ENCODE measurements at regions not wholly inside any gene's neighbourhood (a gene's known extent, or its start where the extent isn't known, plus 50 kb on each side); places are given as distances from the start of the nearest gene placed in this dataset.
"Not testable (repeated sequence)": the region's sequence is repeated elsewhere in the genome, so short reads cannot be mapped to it uniquely, and the experiment has no call there.

GRCh38 chr1:149665033-149665432 lies 81.4 kb downstream of the PPIAL4C start:
- not testable (repeated sequence) for H3K9me3 ChIP-seq (ENCODE audit: control insufficient read depth, insufficient read depth, low read depth, low read length); H3K4me1 ChIP-seq (ENCODE audit: control insufficient read depth, insufficient read depth, low read length); H3K27me3 ChIP-seq (ENCODE audit: control insufficient read depth, insufficient read depth, low read length); H3K9ac ChIP-seq (ENCODE audit: low read length); H3K27ac ChIP-seq (ENCODE audit: low read depth, low read length); H3K36me3 ChIP-seq (ENCODE audit: control insufficient read depth, insufficient read depth, low read length); H3K4me3 ChIP-seq (ENCODE audit: low read depth, low read length)

GRCh38 chr1:149665528-149665927 lies 81.9 kb downstream of the PPIAL4C start:
- not testable (repeated sequence) for H3K27ac ChIP-seq (ENCODE audit: low read depth, low read length); H3K27me3 ChIP-seq (ENCODE audit: control insufficient read depth, insufficient read depth, low read length); H3K9me3 ChIP-seq (ENCODE audit: control insufficient read depth, insufficient read depth, low read depth, low read length); H3K9ac ChIP-seq (ENCODE audit: low read length); H3K4me1 ChIP-seq (ENCODE audit: control insufficient read depth, insufficient read depth, low read length); H3K4me3 ChIP-seq (ENCODE audit: low read depth, low read length); H3K36me3 ChIP-seq (ENCODE audit: control insufficient read depth, insufficient read depth, low read length)

GRCh38 chr1:149673231-149673909 lies 89.7 kb downstream of the PPIAL4C start:
- not testable (repeated sequence) for H3K4me3 ChIP-seq (ENCODE audit: low read depth, low read length); H3K4me1 ChIP-seq (ENCODE audit: control insufficient read depth, insufficient read depth, low read length); H3K36me3 ChIP-seq (ENCODE audit: control insufficient read depth, insufficient read depth, low read length); H3K27ac ChIP-seq (ENCODE audit: low read depth, low read length); H3K9me3 ChIP-seq (ENCODE audit: control insufficient read depth, insufficient read depth, low read depth, low read length); H3K27me3 ChIP-seq (ENCODE audit: control insufficient read depth, insufficient read depth, low read length); H3K9ac ChIP-seq (ENCODE audit: low read length)

- not testable (repeated sequence) for H3K36me3 ChIP-seq (ENCODE audit: control insufficient read depth, insufficient read depth, low read length); H3K4me3 ChIP-seq (ENCODE audit: low read depth, low read length); H3K9ac ChIP-seq (ENCODE audit: low read length); H3K9me3 ChIP-seq (ENCODE audit: control insufficient read depth, insufficient read depth, low read depth, low read length); H3K27me3 ChIP-seq (ENCODE audit: control insufficient read depth, insufficient read depth, low read length); H3K4me1 ChIP-seq (ENCODE audit: control insufficient read depth, insufficient read depth, low read length); H3K27ac ChIP-seq (ENCODE audit: low read depth, low read length)
These were observed 91.3 kb downstream of the PPIAL4C start for GRCh38 chr1:149674921-149675320.

GRCh38 chr1:149677359-149677758 lies 93.7 kb downstream of the PPIAL4C start:
- H3K36me3 ChIP-seq (ENCODE audit: control insufficient read depth, insufficient read depth, low read length); H3K4me3 ChIP-seq (ENCODE audit: low read depth, low read length); H3K4me1 ChIP-seq (ENCODE audit: control insufficient read depth, insufficient read depth, low read length); H3K9me3 ChIP-seq (ENCODE audit: control insufficient read depth, insufficient read depth, low read depth, low read length); H3K9ac ChIP-seq (ENCODE audit: low read length); H3K27me3 ChIP-seq (ENCODE audit: control insufficient read depth, insufficient read depth, low read length); H3K27ac ChIP-seq (ENCODE audit: low read depth, low read length): not testable (repeated sequence)

GRCh38 chr1:149686593-149687238 lies 95.8 kb upstream of the FCGR1A start:
- H3K27ac ChIP-seq (ENCODE audit: low read depth, low read length); H3K9ac ChIP-seq (ENCODE audit: low read length); H3K9me3 ChIP-seq (ENCODE audit: control insufficient read depth, insufficient read depth, low read depth, low read length); H3K4me3 ChIP-seq (ENCODE audit: low read depth, low read length); H3K36me3 ChIP-seq (ENCODE audit: control insufficient read depth, insufficient read depth, low read length); H3K4me1 ChIP-seq (ENCODE audit: control insufficient read depth, insufficient read depth, low read length); H3K27me3 ChIP-seq (ENCODE audit: control insufficient read depth, insufficient read depth, low read length): not testable (repeated sequence)

- H3K4me1 ChIP-seq (ENCODE audit: control insufficient read depth, insufficient read depth, low read length); H3K27ac ChIP-seq (ENCODE audit: low read depth, low read length); H3K36me3 ChIP-seq (ENCODE audit: control insufficient read depth, insufficient read depth, low read length); H3K27me3 ChIP-seq (ENCODE audit: control insufficient read depth, insufficient read depth, low read length); H3K9me3 ChIP-seq (ENCODE audit: control insufficient read depth, insufficient read depth, low read depth, low read length); H3K9ac ChIP-seq (ENCODE audit: low read length); H3K4me3 ChIP-seq (ENCODE audit: low read depth, low read length): not testable (repeated sequence)
These were observed 91.1 kb upstream of the FCGR1A start for GRCh38 chr1:149691399-149691798.

GRCh38 chr1:149692804-149693539 lies 89.5 kb upstream of the FCGR1A start:
- H3K9ac ChIP-seq (ENCODE audit: low read length); H3K27me3 ChIP-seq (ENCODE audit: control insufficient read depth, insufficient read depth, low read length); H3K4me1 ChIP-seq (ENCODE audit: control insufficient read depth, insufficient read depth, low read length); H3K9me3 ChIP-seq (ENCODE audit: control insufficient read depth, insufficient read depth, low read depth, low read length); H3K36me3 ChIP-seq (ENCODE audit: control insufficient read depth, insufficient read depth, low read length); H3K27ac ChIP-seq (ENCODE audit: low read depth, low read length); H3K4me3 ChIP-seq (ENCODE audit: low read depth, low read length): not testable (repeated sequence)

- not testable (repeated sequence) for H3K4me1 ChIP-seq (ENCODE audit: control insufficient read depth, insufficient read depth, low read length); H3K27ac ChIP-seq (ENCODE audit: low read depth, low read length); H3K9ac ChIP-seq (ENCODE audit: low read length); H3K4me3 ChIP-seq (ENCODE audit: low read depth, low read length); H3K27me3 ChIP-seq (ENCODE audit: control insufficient read depth, insufficient read depth, low read length); H3K9me3 ChIP-seq (ENCODE audit: control insufficient read depth, insufficient read depth, low read depth, low read length); H3K36me3 ChIP-seq (ENCODE audit: control insufficient read depth, insufficient read depth, low read length)
These were observed 87.4 kb upstream of the FCGR1A start for GRCh38 chr1:149695066-149695465.

- H3K9ac ChIP-seq (ENCODE audit: low read length); H3K27me3 ChIP-seq (ENCODE audit: control insufficient read depth, insufficient read depth, low read length); H3K27ac ChIP-seq (ENCODE audit: low read depth, low read length); H3K4me1 ChIP-seq (ENCODE audit: control insufficient read depth, insufficient read depth, low read length); H3K36me3 ChIP-seq (ENCODE audit: control insufficient read depth, insufficient read depth, low read length); H3K4me3 ChIP-seq (ENCODE audit: low read depth, low read length); H3K9me3 ChIP-seq (ENCODE audit: control insufficient read depth, insufficient read depth, low read depth, low read length): not testable (repeated sequence)
These were observed 82.3 kb upstream of the FCGR1A start for GRCh38 chr1:149700220-149700619.

- H3K9me3 ChIP-seq (ENCODE audit: control insufficient read depth, insufficient read depth, low read depth, low read length); H3K4me1 ChIP-seq (ENCODE audit: control insufficient read depth, insufficient read depth, low read length); H3K4me3 ChIP-seq (ENCODE audit: low read depth, low read length); H3K27me3 ChIP-seq (ENCODE audit: control insufficient read depth, insufficient read depth, low read length); H3K27ac ChIP-seq (ENCODE audit: low read depth, low read length); H3K9ac ChIP-seq (ENCODE audit: low read length); H3K36me3 ChIP-seq (ENCODE audit: control insufficient read depth, insufficient read depth, low read length): not testable (repeated sequence)
These were observed 81.6 kb upstream of the FCGR1A start for GRCh38 chr1:149700677-149701567.
